ENCODE measurements at regions not wholly inside any gene's neighbourhood (a gene's known extent, or its start where the extent isn't known, plus 50 kb on each side); places are given as distances from the start of the nearest gene placed in this dataset.

DNA sequence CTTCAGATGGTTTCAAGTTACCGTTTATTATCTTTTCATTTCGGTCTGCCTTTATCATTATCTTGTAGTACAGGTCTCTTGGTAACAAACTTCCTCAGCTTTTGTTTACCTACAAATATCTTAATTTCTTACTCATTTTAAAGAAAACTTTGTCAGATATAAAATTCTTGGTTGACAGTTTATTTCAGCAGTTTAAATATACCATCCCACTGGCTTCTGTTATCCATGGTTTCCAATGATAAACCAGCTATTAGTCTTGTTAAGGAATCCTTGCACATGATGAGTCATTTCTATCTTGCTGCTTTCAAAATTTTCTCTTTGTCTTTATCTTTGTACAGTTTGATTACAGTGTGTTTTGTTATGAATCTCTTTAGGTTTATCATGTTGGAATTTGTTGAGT lies 308.3 kb upstream of the SPRY2 start:
- H3K9me3 ChIP-seq: peaks cover 0 to 6% (median 0%) of the 10 kb centered on the region in 4 donors
- WGBS, 2 donors: 89 to 93% methylated on average over 2 of the region's 2 CpGs
- no peaks in the 10 kb centered on the region for H3K27me3 ChIP-seq
- H3K36me3 ChIP-seq: no peaks in the 10 kb centered on the region
- ATAC-seq (ENCODE audit: low FRiP score in 2 of 2) (no peak), DNase-seq (no peak)
- TF ChIP-seq, protein P1, sequence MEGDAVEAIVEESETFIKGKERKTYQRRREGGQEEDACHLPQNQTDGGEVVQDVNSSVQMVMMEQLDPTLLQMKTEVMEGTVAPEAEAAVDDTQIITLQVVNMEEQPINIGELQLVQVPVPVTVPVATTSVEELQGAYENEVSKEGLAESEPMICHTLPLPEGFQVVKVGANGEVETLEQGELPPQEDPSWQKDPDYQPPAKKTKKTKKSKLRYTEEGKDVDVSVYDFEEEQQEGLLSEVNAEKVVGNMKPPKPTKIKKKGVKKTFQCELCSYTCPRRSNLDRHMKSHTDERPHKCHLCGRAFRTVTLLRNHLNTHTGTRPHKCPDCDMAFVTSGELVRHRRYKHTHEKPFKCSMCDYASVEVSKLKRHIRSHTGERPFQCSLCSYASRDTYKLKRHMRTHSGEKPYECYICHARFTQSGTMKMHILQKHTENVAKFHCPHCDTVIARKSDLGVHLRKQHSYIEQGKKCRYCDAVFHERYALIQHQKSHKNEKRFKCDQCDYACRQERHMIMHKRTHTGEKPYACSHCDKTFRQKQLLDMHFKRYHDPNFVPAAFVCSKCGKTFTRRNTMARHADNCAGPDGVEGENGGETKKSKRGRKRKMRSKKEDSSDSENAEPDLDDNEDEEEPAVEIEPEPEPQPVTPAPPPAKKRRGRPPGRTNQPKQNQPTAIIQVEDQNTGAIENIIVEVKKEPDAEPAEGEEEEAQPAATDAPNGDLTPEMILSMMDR (IDR thresholded peaks at IDR 0.05): no peak
- TF ChIP-seq EP300 (IDR thresholded peaks at IDR 0.05) (no peak), POLR2AphosphoS5 (IDR thresholded peaks at IDR 0.05) (no peak), POLR2A (IDR thresholded peaks at IDR 0.05) (no peak)
- H3K4me3 ChIP-seq: no peak overlapping the region
- no peak overlapping the region for H3K27ac ChIP-seq
- H3K4me1 ChIP-seq: no peaks in the 10 kb centered on the region

DNA sequence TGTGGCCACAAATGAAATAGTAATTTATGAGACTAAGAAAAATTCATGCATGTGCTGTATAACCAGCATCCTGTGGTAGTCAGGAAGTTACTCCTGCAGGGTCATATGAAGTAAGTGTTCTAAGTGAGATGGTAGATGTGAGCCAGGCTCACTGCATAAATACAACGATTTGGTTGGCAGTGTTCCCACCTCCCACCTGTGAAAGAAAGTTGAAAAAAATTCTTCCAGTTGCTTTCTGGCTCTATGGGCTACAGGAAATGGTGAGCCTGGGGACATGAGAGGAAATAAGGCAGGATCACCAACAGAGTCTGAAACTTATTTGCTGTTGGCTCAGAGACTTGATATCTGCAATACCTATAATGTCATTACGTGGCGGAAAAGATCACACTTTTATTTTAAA lies 301.7 kb upstream of the SPRY2 start:
- Histone ChIP-seq H3K36me3 (no peaks in the 10 kb centered on the region), H3K4me1 (no peaks in the 10 kb centered on the region), H3K9me3 (no peaks in the 10 kb centered on the region), H3K27ac (no peak overlapping the region), H3K27me3 (no peaks in the 10 kb centered on the region), H3K4me3 (no peak overlapping the region)
- TF ChIP-seq POLR2AphosphoS5 (IDR thresholded peaks at IDR 0.05): no peak
- no peak for TF ChIP-seq POLR2A (IDR thresholded peaks at IDR 0.05)
- TF ChIP-seq, protein P1 (IDR thresholded peaks at IDR 0.05): no peak
- TF ChIP-seq EP300 (IDR thresholded peaks at IDR 0.05): no peak
- no peak for ATAC-seq (ENCODE audit: low FRiP score in 2 of 2)
- no peak for DNase-seq
- 56 to 59% methylated on average over 3 of the region's 3 CpGs for WGBS, 2 donors

DNA sequence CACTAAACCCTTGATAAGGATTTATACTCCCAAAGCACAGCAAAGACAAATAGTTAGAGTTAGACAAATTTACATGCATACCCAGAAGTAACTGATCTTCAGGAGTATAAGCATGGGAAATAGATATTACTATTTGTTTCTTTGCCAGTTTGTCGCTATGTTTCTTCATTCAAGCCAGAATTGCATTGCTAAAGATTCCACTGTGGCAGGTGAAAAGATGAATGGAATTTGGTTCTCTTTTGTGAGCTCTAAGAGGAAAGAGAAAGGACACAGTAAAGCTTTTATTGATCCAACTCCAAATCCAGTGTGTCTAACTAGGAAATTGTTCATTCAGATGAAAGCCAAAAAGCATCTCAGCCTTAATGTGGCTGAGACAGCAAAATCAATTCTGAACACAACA lies 292.3 kb upstream of the SPRY2 start:
- ATAC-seq (ENCODE audit: low FRiP score in 2 of 2): no peak
- no peak overlapping the region for H3K4me3 ChIP-seq
- no peak for TF ChIP-seq POLR2A (IDR thresholded peaks at IDR 0.05)
- TF ChIP-seq EP300 (IDR thresholded peaks at IDR 0.05): no peak
- TF ChIP-seq, protein P1 (IDR thresholded peaks at IDR 0.05): no peak
- no peak for TF ChIP-seq POLR2AphosphoS5 (IDR thresholded peaks at IDR 0.05)
- no peaks in the 10 kb centered on the region for H3K9me3 ChIP-seq
- no peak for DNase-seq
- H3K27me3 ChIP-seq: no peaks in the 10 kb centered on the region
- WGBS, 2 donors: 56 to 69% methylated on average over 1 of the region's 1 CpG
- H3K4me1 ChIP-seq: peaks cover 0 to 12% (median 6%) of the 10 kb centered on the region in 4 donors
- no peak overlapping the region for H3K27ac ChIP-seq
- no peaks in the 10 kb centered on the region for H3K36me3 ChIP-seq

DNA sequence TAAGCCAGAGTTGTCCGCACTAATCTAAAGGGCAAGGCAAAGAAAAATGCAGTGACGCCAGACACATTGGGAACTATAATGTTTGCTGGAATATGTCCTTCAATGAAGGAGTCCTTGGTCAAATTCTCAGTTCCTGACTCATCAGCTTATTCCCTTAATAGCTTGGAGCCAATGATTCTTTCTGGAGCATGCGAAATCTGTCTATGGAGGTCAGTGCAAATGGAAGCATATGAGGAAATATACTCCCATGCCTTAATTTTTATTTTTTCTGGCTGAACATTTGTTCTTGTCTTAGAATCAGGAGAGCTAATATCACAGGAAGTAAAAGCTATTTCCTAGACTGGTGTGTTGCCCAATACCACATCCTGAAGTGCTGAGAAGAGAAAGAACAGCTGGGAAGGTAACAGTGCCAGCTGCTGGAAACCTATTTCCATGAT lies 289.8 kb upstream of the SPRY2 start:
- no peak for TF ChIP-seq POLR2A (IDR thresholded peaks at IDR 0.05)
- TF ChIP-seq, protein P1 (IDR thresholded peaks at IDR 0.05): no peak
- peak in 1 of 2 donors; percentile 61 for TF ChIP-seq POLR2AphosphoS5 (IDR thresholded peaks at IDR 0.05)
- TF ChIP-seq EP300 (IDR thresholded peaks at IDR 0.05): peak in 1 of 4 donors; percentile 44
- Histone ChIP-seq H3K9me3 (no peaks in the 10 kb centered on the region), H3K36me3 (no peaks in the 10 kb centered on the region), H3K4me1 (peaks cover 0 to 12% (median 6%) of the 10 kb centered on the region in 4 donors), H3K27me3 (no peaks in the 10 kb centered on the region), H3K27ac (peak overlapping the region in 2 of 4 donors; percentile 28 to 71), H3K4me3 (no peak overlapping the region)
- ATAC-seq (ENCODE audit: low FRiP score in 2 of 2) (peak in 1 of 2 donors; percentile 79), DNase-seq (no peak)
- 70 to 75% methylated on average over 3 of the region's 3 CpGs for WGBS, 2 donors

DNA sequence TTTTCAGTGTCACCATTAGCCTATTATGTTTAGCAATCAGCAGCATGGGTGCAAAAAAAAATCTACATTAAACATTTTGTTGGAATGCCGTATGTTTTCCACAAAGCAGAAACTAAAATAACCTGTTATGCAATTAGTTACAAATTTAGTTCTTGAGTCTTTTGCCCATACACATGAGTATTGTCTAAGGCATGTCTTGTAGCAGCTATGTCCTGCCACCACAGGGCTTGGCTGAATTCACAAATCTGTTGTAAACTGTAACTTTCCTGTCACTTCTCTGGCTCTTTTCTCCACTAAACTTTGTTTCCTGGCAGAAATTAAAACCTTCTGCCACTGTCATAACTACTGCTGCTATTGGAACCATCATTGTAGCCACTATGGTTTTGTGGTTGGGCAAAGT lies 277.9 kb upstream of the SPRY2 start:
- no peak for ATAC-seq (ENCODE audit: low FRiP score in 2 of 2)
- H3K27ac ChIP-seq: no peak overlapping the region
- WGBS, 2 donors: 57 to 76% methylated on average over 1 of the region's 1 CpG

More for the DNA sequence above, 277.9 kb upstream of the SPRY2 start:
- Histone ChIP-seq H3K9me3 (no peaks in the 10 kb centered on the region), H3K27me3 (no peaks in the 10 kb centered on the region), H3K36me3 (no peaks in the 10 kb centered on the region), H3K4me3 (no peak overlapping the region), H3K4me1 (no peaks in the 10 kb centered on the region)
- TF ChIP-seq EP300 (IDR thresholded peaks at IDR 0.05): no peak
- no peak for TF ChIP-seq POLR2A (IDR thresholded peaks at IDR 0.05)
- TF ChIP-seq POLR2AphosphoS5 (IDR thresholded peaks at IDR 0.05): no peak
- TF ChIP-seq, protein P1 (IDR thresholded peaks at IDR 0.05): no peak
- no peak for DNase-seq

Measured in upper lobe of left lung (tissue), 6 donors.